ENCODE measurements at regions not wholly inside any gene's neighbourhood (a gene's known extent, or its start where the extent isn't known, plus 50 kb on each side); places are given as distances from the start of the nearest gene placed in this dataset.

- Histone ChIP-seq H3K27me3 (ENCODE audit: low read length) (no peaks in the 10 kb centered on the region), H3K27ac (ENCODE audit: low read depth, low read length) (no peak overlapping the region), H2AFZ (ENCODE audit: low read depth, low read length, severe bottlenecking) (no peak overlapping the region), H4K20me1 (ENCODE audit: low read depth, low read length) (no peaks in the 10 kb centered on the region), H3K79me2 (ENCODE audit: insufficient read depth, low read length) (no peaks in the 10 kb centered on the region), H3K9ac (ENCODE audit: low read length) (no peak overlapping the region), H3K9me3 (ENCODE audit: insufficient read depth, low read length) (no peaks in the 10 kb centered on the region), H3K36me3 (ENCODE audit: low read length) (no peaks in the 10 kb centered on the region), H3K9me2 (replicated peaks; ENCODE audit: insufficient read depth, low read length) (no peaks in the 10 kb centered on the region), H3K4me2 (ENCODE audit: low read depth, low read length, poor library complexity, severe bottlenecking) (no peak overlapping the region), H3K4me3 (ENCODE audit: insufficient read depth, low read length, poor library complexity, severe bottlenecking) (no peak overlapping the region), H3F3A (ENCODE audit: insufficient read depth) (no peaks in the 10 kb centered on the region)
- no peak for TF ChIP-seq EZH2phosphoT487 (conservative IDR thresholded peaks at IDR 0.05; ENCODE audit: low read length)
- TF ChIP-seq CTCF (IDR thresholded peaks at IDR 0.05; ENCODE audit: insufficient read depth, low read length, poor library complexity, severe bottlenecking): no peak
These were observed 502.5 kb downstream of the RASEF start for GRCh38 chr9:82560457-82560904.

DNA sequence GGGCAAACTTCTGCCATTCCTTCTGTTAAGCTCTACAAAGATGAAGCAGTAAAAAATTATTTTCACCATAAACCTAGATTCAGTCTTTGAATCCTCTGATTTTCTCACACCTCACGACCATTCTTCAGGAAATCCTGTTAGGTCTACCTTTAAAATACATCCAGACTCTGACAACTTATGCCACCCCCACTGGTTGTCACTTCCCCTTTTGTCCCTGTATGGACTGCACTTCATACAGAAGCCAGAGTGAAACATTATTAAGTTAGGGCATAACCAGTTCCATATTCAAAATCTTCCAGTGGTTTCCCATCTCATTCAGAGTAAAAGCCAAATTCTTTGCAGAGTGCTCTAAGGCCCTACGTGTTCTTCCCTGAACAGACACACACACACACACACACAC lies 499.8 kb downstream of the RASEF start:
- H3K27me3 ChIP-seq (ENCODE audit: low read length): no peaks in the 10 kb centered on the region
- no peak overlapping the region for H3K9ac ChIP-seq (ENCODE audit: low read length)
- no peak overlapping the region for H2AFZ ChIP-seq (ENCODE audit: low read depth, low read length, severe bottlenecking)
- no peaks in the 10 kb centered on the region for H3K79me2 ChIP-seq (ENCODE audit: insufficient read depth, low read length)
- H4K20me1 ChIP-seq (ENCODE audit: low read depth, low read length): no peaks in the 10 kb centered on the region
- H3K4me2 ChIP-seq (ENCODE audit: low read depth, low read length, poor library complexity, severe bottlenecking): no peak overlapping the region
- no peak overlapping the region for H3K27ac ChIP-seq (ENCODE audit: low read depth, low read length)
- no peaks in the 10 kb centered on the region for H3K9me2 ChIP-seq (replicated peaks; ENCODE audit: insufficient read depth, low read length)
- H3K36me3 ChIP-seq (ENCODE audit: low read length): no peaks in the 10 kb centered on the region
- H3F3A ChIP-seq (ENCODE audit: insufficient read depth): no peaks in the 10 kb centered on the region
- no peak for TF ChIP-seq CTCF (IDR thresholded peaks at IDR 0.05; ENCODE audit: insufficient read depth, low read length, poor library complexity, severe bottlenecking)
- TF ChIP-seq EZH2phosphoT487 (conservative IDR thresholded peaks at IDR 0.05; ENCODE audit: low read length): no peak
- H3K9me3 ChIP-seq (ENCODE audit: insufficient read depth, low read length): no peaks in the 10 kb centered on the region
- H3K4me3 ChIP-seq (ENCODE audit: insufficient read depth, low read length, poor library complexity, severe bottlenecking): no peak overlapping the region

DNA sequence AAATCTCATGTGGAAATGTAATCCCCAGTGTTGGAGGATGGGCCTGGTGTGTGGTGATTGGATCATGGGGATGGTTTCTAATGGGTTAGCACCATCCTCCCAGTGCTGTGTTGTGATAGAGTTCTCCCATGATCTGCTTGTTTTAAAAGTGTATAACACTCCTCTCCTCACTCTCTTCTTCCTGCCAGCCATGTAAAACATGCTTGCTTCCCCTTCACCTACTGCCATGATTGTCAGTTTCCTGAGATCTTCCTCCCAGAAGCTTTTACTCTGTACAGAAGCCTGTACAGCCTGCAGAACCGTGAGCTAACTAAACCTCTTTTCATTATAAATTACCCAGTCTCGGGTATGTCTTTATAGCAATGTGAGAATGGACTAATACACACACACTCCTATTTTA lies 499.1 kb downstream of the RASEF start:
- TF ChIP-seq EZH2phosphoT487 (conservative IDR thresholded peaks at IDR 0.05; ENCODE audit: low read length) (no peak), CTCF (IDR thresholded peaks at IDR 0.05; ENCODE audit: insufficient read depth, low read length, poor library complexity, severe bottlenecking) (no peak)
- Histone ChIP-seq H3K27ac (ENCODE audit: low read depth, low read length) (no peak overlapping the region), H3K9ac (ENCODE audit: low read length) (no peak overlapping the region), H3K27me3 (ENCODE audit: low read length) (no peaks in the 10 kb centered on the region), H4K20me1 (ENCODE audit: low read depth, low read length) (no peaks in the 10 kb centered on the region), H3K4me2 (ENCODE audit: low read depth, low read length, poor library complexity, severe bottlenecking) (no peak overlapping the region), H3K4me3 (ENCODE audit: insufficient read depth, low read length, poor library complexity, severe bottlenecking) (no peak overlapping the region), H3K9me3 (ENCODE audit: insufficient read depth, low read length) (no peaks in the 10 kb centered on the region), H3F3A (ENCODE audit: insufficient read depth) (no peaks in the 10 kb centered on the region), H2AFZ (ENCODE audit: low read depth, low read length, severe bottlenecking) (no peak overlapping the region), H3K79me2 (ENCODE audit: insufficient read depth, low read length) (no peaks in the 10 kb centered on the region), H3K9me2 (replicated peaks; ENCODE audit: insufficient read depth, low read length) (no peaks in the 10 kb centered on the region), H3K36me3 (ENCODE audit: low read length) (no peaks in the 10 kb centered on the region)
